K562 (cell line): ENCODE measurements at regions not wholly inside any gene's neighbourhood (a gene's known extent, or its start where the extent isn't known, plus 50 kb on each side); places are given as distances from the start of the nearest gene placed in this dataset.

Source experiments
- ATAC-seq: fragments of 200-7000 bp; cut with Tn5 transposase; 3 replicates; pipeline ENCODE4 v1.9.1; 2020; ENCODE audit warnings: moderate library complexity
- BruUV-seq: library from RNA; stranded (reverse); fragments of 400-500 nt; replicated peaks from 2 replicates; lab custom pipeline; 2021; lab: Mats Ljungman, UMichigan
- CTCF ChIA-PET: fragments of 300-600 bp; formaldehyde crosslinking; extraction: SDS; loops from one replicate; lab custom pipeline; 2021; ENCODE audit warnings: low intra/inter-chr PET ratio; lab: Yijun Ruan, JAX
- POLR2A ChIA-PET: fragments of 300-600, 350-650 bp; sonication (Branson Sonifier 250); formaldehyde crosslinking; extraction: SDS; loops from one replicate; lab custom pipeline; 2021; ENCODE audit warnings: antibody characterized with exemption, inconsistent platforms; lab: Yijun Ruan, JAX
- DNase-seq, 4 experiments: peaks; one replicate each; pipeline versions ENCODE4 v3.0.0 to v3.0.0-alpha.2; 2011 to 2018; ENCODE audit warnings: low spot score in 3 of 4, mixed read lengths in 3 of 4; ENCODE audit errors: extremely low read depth in 1 of 4
- FAIRE-seq: peaks from 2 replicates; lab custom pipeline; 2011; peaks lifted over from hg19 to GRCh38; lab: Jason Lieb, UNC
- H2AFZ ChIP-seq: 2 replicates; pipeline ENCODE4 v1.6.0; 2011; ENCODE audit warnings: low read depth, low read length, control low read depth, inconsistent platforms
- H3K27ac ChIP-seq: fragments of 200-600 bp; 3 replicates; pipeline ENCODE4 v1.8.0; 2011; ENCODE audit warnings: low read depth, mild to moderate bottlenecking, control low read depth, inconsistent platforms, low read length, moderate library complexity, mixed read lengths; ENCODE audit errors: extremely low read depth
- H3K27me3 ChIP-seq, 2 experiments: fragments of 300-600 bp in 1 of 2; 2 replicates in 1 of 2; 3 replicates in 1 of 2; pipeline versions ENCODE4 v1.6.0 to v1.8.0; 2011; ENCODE audit warnings: inconsistent platforms in 2 of 2, low read length in 2 of 2, mild to moderate bottlenecking in 1 of 2, mixed read lengths in 1 of 2, moderate library complexity in 1 of 2; ENCODE audit not compliant: control insufficient read depth in 2 of 2, insufficient read depth in 2 of 2
- H3K36me3 ChIP-seq: fragments of 300-600 bp; 3 replicates; pipeline ENCODE4 v1.8.0; 2011; ENCODE audit warnings: mild to moderate bottlenecking, low read length, inconsistent platforms; ENCODE audit not compliant: control insufficient read depth, insufficient read depth
- H3K4me1 ChIP-seq, 2 experiments: fragments of 200-600 bp in 1 of 2; replicated peaks in 1 of 2; 2 replicates in 1 of 2; 3 replicates in 1 of 2; pipeline versions ENCODE4 v1.5.1 to v1.8.0; 2011; ENCODE audit warnings: inconsistent platforms in 2 of 2, low read length in 2 of 2, mild to moderate bottlenecking in 1 of 2, mixed read lengths in 1 of 2, moderate library complexity in 1 of 2; ENCODE audit not compliant: control insufficient read depth in 2 of 2, insufficient read depth in 2 of 2
- H3K4me2 ChIP-seq: 2 replicates; pipeline ENCODE4 v1.6.1; 2011; ENCODE audit warnings: low read length, control low read depth, inconsistent platforms, mixed read lengths; ENCODE audit not compliant: insufficient read depth
- H3K4me3 ChIP-seq: fragments of 200-600 bp; sonication (generic), shearing (Covaris generic); 2 replicates; pipeline ENCODE4 v1.5.1; 2016; ENCODE audit warnings: control low read depth, inconsistent platforms
- H3K79me2 ChIP-seq: fragments of 200-600 bp; 3 replicates; pipeline ENCODE4 v1.8.0; 2011; ENCODE audit warnings: low read length, inconsistent platforms; ENCODE audit not compliant: control insufficient read depth, insufficient read depth
- H3K9ac ChIP-seq, 2 experiments: 2 replicates each; pipeline versions ENCODE4 v1.6.0 to v1.6.1; 2011; ENCODE audit warnings: low read depth in 2 of 2, low read length in 2 of 2, control low read depth in 1 of 2, inconsistent platforms in 1 of 2, mild to moderate bottlenecking in 1 of 2, mixed read lengths in 1 of 2; ENCODE audit not compliant: insufficient read depth in 1 of 2
- H3K9me1 ChIP-seq: one replicate; pipeline ENCODE4 v1.6.0; 2011; ENCODE audit warnings: inconsistent platforms, mild to moderate bottlenecking, low read length, moderate library complexity; ENCODE audit not compliant: control insufficient read depth, insufficient read depth
- H3K9me3 ChIP-seq: replicated peaks from 2 replicates; pipeline ENCODE4 v1.5.1; 2011; ENCODE audit warnings: low read depth, low read length, inconsistent platforms; ENCODE audit not compliant: control insufficient read depth, insufficient read depth
- H4K20me1 ChIP-seq: replicated peaks from 2 replicates; pipeline ENCODE4 v1.6.1; 2011; ENCODE audit warnings: low read length, inconsistent platforms, mixed read lengths; ENCODE audit not compliant: control insufficient read depth, insufficient read depth
- CREB1 ChIP-seq, 2 experiments: sonication (generic) in 1 of 2; formaldehyde crosslinking in 1 of 2; IDR thresholded peaks; 2 replicates each; pipeline versions ENCODE4 v1.6.1 to v1.8.0; 2012 to 2022; ENCODE audit warnings: inconsistent platforms in 1 of 2, mild to moderate bottlenecking in 1 of 2, missing genetic modification reagents in 1 of 2, moderate library complexity in 1 of 2
- CREM ChIP-seq: IDR thresholded peaks from 2 replicates; pipeline ENCODE4 v1.6.1; 2014; ENCODE audit warnings: antibody characterized with exemption, low read depth
- DNMT1 ChIP-seq: fragments of 450-650 bp; IDR thresholded peaks from 2 replicates; pipeline ENCODE4 v1.6.1; 2016; ENCODE audit warnings: antibody characterized with exemption, mild to moderate bottlenecking
- FOXK1 ChIP-seq: sonication (generic); formaldehyde crosslinking; IDR thresholded peaks from 2 replicates; pipeline ENCODE4 v1.8.0; 2022; ENCODE audit warnings: missing genetic modification reagents, mild to moderate bottlenecking, borderline replicate concordance
- FOXK2 ChIP-seq, 2 experiments: fragments of 450-650 bp; IDR thresholded peaks in 1 of 2; conservative IDR thresholded peaks in 1 of 2; 2 replicates each; pipeline ENCODE4 v1.6.1; 2016; ENCODE audit warnings: low read depth in 2 of 2, mild to moderate bottlenecking in 1 of 2
- GTF2A2 ChIP-seq: IDR thresholded peaks from 2 replicates; pipeline ENCODE4 v1.6.1; 2016; ENCODE audit warnings: mild to moderate bottlenecking, missing genetic modification characterization, missing compliant biosample characterization
- L3MBTL2 ChIP-seq: fragments of 450-650 bp; IDR thresholded peaks from 2 replicates; pipeline ENCODE4 v1.6.1; 2016; ENCODE audit warnings: mild to moderate bottlenecking, moderate library complexity
- MCM5 ChIP-seq: fragments of 450-650 bp; IDR thresholded peaks from 2 replicates; pipeline ENCODE4 v1.6.1; 2016; ENCODE audit warnings: low read depth
- NR2C1 ChIP-seq, 2 experiments: fragments of 450-650 bp; IDR thresholded peaks; 2 replicates each; pipeline ENCODE4 v1.6.1; 2017; ENCODE audit warnings: mild to moderate bottlenecking in 2 of 2, antibody characterized with exemption in 1 of 2, inconsistent platforms in 1 of 2, missing compliant biosample characterization in 1 of 2, missing genetic modification characterization in 1 of 2
- SRSF1 ChIP-seq: fragments of 200-400 bp; formaldehyde crosslinking; IDR thresholded peaks from 2 replicates; pipeline ENCODE4 v1.6.1; 2017; ENCODE audit warnings: mild to moderate bottlenecking, low read depth, low read length, moderate library complexity
- TAL1 ChIP-seq: fragments of 450-650 bp; IDR thresholded peaks from 2 replicates; pipeline ENCODE4 v1.6.1; 2016; ENCODE audit warnings: mild to moderate bottlenecking
- THAP7 ChIP-seq: fragments of 250-450 bp; sonication (Bioruptor Pico); IDR thresholded peaks from 2 replicates; pipeline ENCODE4 v1.5.0; 2021
- ZBTB33 ChIP-seq: sonication (generic); formaldehyde crosslinking; IDR thresholded peaks from 2 replicates; pipeline ENCODE4 v1.8.1; 2023; ENCODE audit warnings: mild to moderate bottlenecking, missing genetic modification reagents
- ZFP36 ChIP-seq: fragments of 150-350 bp; IDR thresholded peaks from 2 replicates; pipeline ENCODE4 v1.6.1; 2018; ENCODE audit warnings: low read length, low read depth; ENCODE audit not compliant: partially characterized antibody
- ZNF431 ChIP-seq: sonication (generic); formaldehyde crosslinking; IDR thresholded peaks from 2 replicates; pipeline ENCODE4 v1.8.0; 2022; ENCODE audit warnings: mild to moderate bottlenecking, missing genetic modification reagents
- ZNF589 ChIP-seq: fragments of 200-800 bp; sonication (Bioruptor generic); IDR thresholded peaks from 2 replicates; pipeline ENCODE4 v1.6.1; 2016; ENCODE audit warnings: low read depth, missing genetic modification characterization, missing compliant biosample characterization
- WGBS: fragments of 100-300 bp; shearing (Covaris generic); methylation state at CpG from one replicate; pipeline ENCODE4 v1.1.6; 2016; ENCODE audit warnings: low coverage, mixed read lengths; ENCODE audit not compliant: insufficient coverage; ENCODE audit errors: missing lambda C conversion rate; 5-methylcytosine and 5-hydroxymethylcytosine counted together
- in situ Hi-C: fragments of 300-500 bp; cut with MboI; formaldehyde crosslinking; loops from 4 replicates; pipeline ENCODE4 v1.15.0; 2018; ENCODE audit warnings: inconsistent platforms, mixed read lengths
- intact Hi-C: fragments of 100-400 bp; cut with micrococcal nuclease; formaldehyde crosslinking; loops from 2 replicates; pipeline ENCODE4 v1.14.2; 2022
- TF ChIP-seq, protein P1 (sequence below), 2 experiments: IDR thresholded peaks; 2 replicates each; pipeline ENCODE4 v1.6.1; 2011; ENCODE audit warnings: borderline replicate concordance in 1 of 2, control low read depth in 1 of 2, low read depth in 1 of 2, low read length in 1 of 2, mild to moderate bottlenecking in 1 of 2, mixed read lengths in 1 of 2, moderate library complexity in 1 of 2; ENCODE audit not compliant: insufficient read depth in 1 of 2, insufficient read length in 1 of 2, poor library complexity in 1 of 2, severe bottlenecking in 1 of 2; ENCODE audit errors: extremely low read depth in 1 of 2
- TF ChIP-seq, protein P2 (sequence below): fragments of 450-650 bp; formaldehyde crosslinking; conservative IDR thresholded peaks from 2 replicates; pipeline ENCODE4 v1.4.0; 2022; ENCODE audit warnings: mild to moderate bottlenecking, missing genetic modification characterization

DNA sequence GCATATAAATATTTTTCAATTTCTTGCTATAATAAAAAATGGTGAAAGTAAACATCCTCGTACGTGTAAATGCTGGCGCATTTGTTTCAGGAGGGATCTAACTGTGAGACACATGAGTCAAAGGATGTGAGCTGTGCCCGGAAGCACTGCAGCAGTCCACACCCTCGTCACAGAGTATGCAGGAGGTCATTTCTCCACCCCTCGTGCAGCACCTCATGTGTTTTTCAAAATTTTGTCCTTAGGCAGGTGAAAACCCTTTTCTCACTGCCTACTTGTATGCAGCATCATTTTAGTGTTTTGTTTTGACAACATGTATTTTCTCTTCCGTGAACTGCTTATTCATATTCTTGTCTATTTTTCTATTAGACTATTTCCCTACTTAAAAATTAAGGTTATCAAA is 162.7 kb downstream of the AVL9 start:
- no peak overlapping the region; the same call in 1 of the 2 replicates for H3K4me2 ChIP-seq
- H3K9me3 ChIP-seq = no peaks in the 10 kb centered on the region
- no peaks in the 10 kb centered on the region; the same call in 2 of the 3 replicates for H3K79me2 ChIP-seq
- peak; percentile 81 for FAIRE-seq
- H3K27me3 ChIP-seq = no peaks in the 10 kb centered on the region
- peak; percentile 12 to 83 (median 32) for DNase-seq
- peak overlapping the region; percentile 47 for H3K27ac ChIP-seq
- H3K9me1 ChIP-seq = no peaks in the 10 kb centered on the region
- no peak overlapping the region for H3K4me3 ChIP-seq
- H3K9ac ChIP-seq = peak overlapping the region in 1 of 2 experiments; percentile 30; a peak in 1 of 4 replicates
- H3K36me3 ChIP-seq = no peaks in the 10 kb centered on the region
- CTCF ChIA-PET = no interaction called here
- no TSS peak for BruUV-seq
- intact Hi-C loops = no loop called here
- POLR2A ChIA-PET = interaction anchor here (0.9 to 1.6 kb wide), 2 partner anchors 8 to 11 kb away, joined by 3 to 5 read pairs; no protein-coding TSS in a partner anchor
- peaks cover 4 to 33% of the 10 kb centered on the region in 2 experiments for H3K4me1 ChIP-seq
- WGBS = 23% methylated on average over 7 of the region's 7 CpGs
- peak; percentile 78 for ATAC-seq
- in situ Hi-C loops = no loop called here
- peak overlapping the region; percentile 67 for H2AFZ ChIP-seq
- H4K20me1 ChIP-seq = no peaks in the 10 kb centered on the region
- TF ChIP-seq, protein P1, sequence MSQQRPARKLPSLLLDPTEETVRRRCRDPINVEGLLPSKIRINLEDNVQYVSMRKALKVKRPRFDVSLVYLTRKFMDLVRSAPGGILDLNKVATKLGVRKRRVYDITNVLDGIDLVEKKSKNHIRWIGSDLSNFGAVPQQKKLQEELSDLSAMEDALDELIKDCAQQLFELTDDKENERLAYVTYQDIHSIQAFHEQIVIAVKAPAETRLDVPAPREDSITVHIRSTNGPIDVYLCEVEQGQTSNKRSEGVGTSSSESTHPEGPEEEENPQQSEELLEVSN (IDR thresholded peaks at IDR 0.05; ENCODE audit: borderline replicate concordance in 1 of 2, extremely low read depth in 1 of 2, insufficient read depth in 1 of 2, insufficient read length in 1 of 2, low read depth in 1 of 2, low read length in 1 of 2, poor library complexity in 1 of 2, severe bottlenecking in 1 of 2) = peak; percentile 45 to 82
- TF ChIP-seq SRSF1 = no peak
- TF ChIP-seq THAP7 (CRISPR knock-in tag) = no peak
- TF ChIP-seq CREM = peak; percentile 82
- peak; percentile 60 for TF ChIP-seq ZFP36
- no peak for TF ChIP-seq MCM5
- no peak for TF ChIP-seq GTF2A2 (tag)
- peak; percentile 59; the same call in 1 of the 2 replicates for TF ChIP-seq ZBTB33 (CRISPR knock-in tag)
- TF ChIP-seq ZNF589 (CRISPR knock-in tag) = peak; percentile 65; the same call in 1 of the 2 replicates
- peak; percentile 38 to 61; a peak in 2 of 4 replicates for TF ChIP-seq FOXK2 (conservative IDR thresholded peaks at IDR 0.05 in 1 of 2, IDR thresholded peaks at IDR 0.05 in 1 of 2; ENCODE audit: low read depth in 2 of 2)
- peak; percentile 47 for TF ChIP-seq CREB1 (IDR thresholded peaks at IDR 0.05)
- TF ChIP-seq CREB1 (CRISPR knock-in tag; IDR thresholded peaks at IDR 0.05) = no peak
- TF ChIP-seq TAL1 = no peak
- TF ChIP-seq FOXK1 (CRISPR knock-in tag) = no peak
- TF ChIP-seq DNMT1 = no peak
- TF ChIP-seq NR2C1 (IDR thresholded peaks at IDR 0.05) = peak; percentile 77
- TF ChIP-seq NR2C1 (tag; IDR thresholded peaks at IDR 0.05) = peak; percentile 75
- no peak for TF ChIP-seq ZNF431
- TF ChIP-seq L3MBTL2 = peak; percentile 73; the same call in 1 of the 2 replicates
- TF ChIP-seq, protein P2, sequence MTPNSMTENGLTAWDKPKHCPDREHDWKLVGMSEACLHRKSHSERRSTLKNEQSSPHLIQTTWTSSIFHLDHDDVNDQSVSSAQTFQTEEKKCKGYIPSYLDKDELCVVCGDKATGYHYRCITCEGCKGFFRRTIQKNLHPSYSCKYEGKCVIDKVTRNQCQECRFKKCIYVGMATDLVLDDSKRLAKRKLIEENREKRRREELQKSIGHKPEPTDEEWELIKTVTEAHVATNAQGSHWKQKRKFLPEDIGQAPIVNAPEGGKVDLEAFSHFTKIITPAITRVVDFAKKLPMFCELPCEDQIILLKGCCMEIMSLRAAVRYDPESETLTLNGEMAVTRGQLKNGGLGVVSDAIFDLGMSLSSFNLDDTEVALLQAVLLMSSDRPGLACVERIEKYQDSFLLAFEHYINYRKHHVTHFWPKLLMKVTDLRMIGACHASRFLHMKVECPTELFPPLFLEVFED (CRISPR knock-in tag) = no peak
